ENCODE measurements at regions not wholly inside any gene's neighbourhood (a gene's known extent, or its start where the extent isn't known, plus 50 kb on each side); places are given as distances from the start of the nearest gene placed in this dataset.

- H3K27me3 ChIP-seq (ENCODE audit: low read depth): no peaks in the 10 kb centered on the region
- no peaks in the 10 kb centered on the region for H3K36me3 ChIP-seq
- no peak for TF ChIP-seq CTCF (IDR thresholded peaks at IDR 0.05)
- ATAC-seq (no peak), DNase-seq (no peak)
- H3K4me3 ChIP-seq: no peak overlapping the region
- intact Hi-C loops (cut with DNase I): no loop called here
- H3K9me3 ChIP-seq: no peaks in the 10 kb centered on the region
- H3K27ac ChIP-seq: no peak overlapping the region
- H3K4me1 ChIP-seq: peaks cover 25% of the 10 kb centered on the region
These were observed 502.3 kb downstream of the SHQ1 start for GRCh38 chr3:72345980-72346379.

- no peak for DNase-seq
- no peak overlapping the region for H3K27ac ChIP-seq
- intact Hi-C loops (cut with DNase I): no loop called here
- TF ChIP-seq CTCF (IDR thresholded peaks at IDR 0.05): no peak
- peaks cover 25% of the 10 kb centered on the region for H3K4me1 ChIP-seq
- no peak for ATAC-seq
- no peaks in the 10 kb centered on the region for H3K36me3 ChIP-seq
- H3K4me3 ChIP-seq: no peak overlapping the region
- no peaks in the 10 kb centered on the region for H3K9me3 ChIP-seq
- no peaks in the 10 kb centered on the region for H3K27me3 ChIP-seq (ENCODE audit: low read depth)
These were observed 502.9 kb downstream of the SHQ1 start for GRCh38 chr3:72345237-72345878.

GRCh38 chr3:72344647-72345046 lies 503.6 kb downstream of the SHQ1 start:
- intact Hi-C loops (cut with DNase I): no loop called here
- peaks cover 25% of the 10 kb centered on the region for H3K4me1 ChIP-seq
- no peaks in the 10 kb centered on the region for H3K27me3 ChIP-seq (ENCODE audit: low read depth)
- no peak for ATAC-seq
- no peaks in the 10 kb centered on the region for H3K36me3 ChIP-seq
- DNase-seq: no peak
- no peaks in the 10 kb centered on the region for H3K9me3 ChIP-seq
- no peak overlapping the region for H3K27ac ChIP-seq
- no peak overlapping the region for H3K4me3 ChIP-seq
- no peak for TF ChIP-seq CTCF (IDR thresholded peaks at IDR 0.05)

GRCh38 chr3:72344236-72344635 lies 504.0 kb downstream of the SHQ1 start:
- ATAC-seq: no peak
- no peak for TF ChIP-seq CTCF (IDR thresholded peaks at IDR 0.05)
- Histone ChIP-seq H3K4me3 (no peak overlapping the region), H3K9me3 (no peaks in the 10 kb centered on the region), H3K4me1 (peaks cover 29% of the 10 kb centered on the region), H3K27ac (no peak overlapping the region), H3K36me3 (no peaks in the 10 kb centered on the region), H3K27me3 (ENCODE audit: low read depth) (no peaks in the 10 kb centered on the region)
- intact Hi-C loops (cut with DNase I): no loop called here
- DNase-seq: no peak

- TF ChIP-seq CTCF (IDR thresholded peaks at IDR 0.05): no peak
- no peak for DNase-seq
These were observed 505.2 kb downstream of the SHQ1 start for GRCh38 chr3:72343078-72343477.

More at GRCh38 chr3:72343078-72343477, 505.2 kb downstream of the SHQ1 start:
- Histone ChIP-seq H3K27me3 (ENCODE audit: low read depth) (no peaks in the 10 kb centered on the region), H3K4me1 (peaks cover 32% of the 10 kb centered on the region), H3K4me3 (no peak overlapping the region), H3K9me3 (no peaks in the 10 kb centered on the region), H3K27ac (no peak overlapping the region), H3K36me3 (no peaks in the 10 kb centered on the region)
- intact Hi-C loops (cut with DNase I): no loop called here
- ATAC-seq: no peak
